ENCODE measurements at regions not wholly inside any gene's neighbourhood (a gene's known extent, or its start where the extent isn't known, plus 50 kb on each side); places are given as distances from the start of the nearest gene placed in this dataset.

- no peak overlapping the region for H3K27ac ChIP-seq
- BruUV-seq (replicated peaks) = no TSS peak
- no peaks in the 10 kb centered on the region for H3K4me1 ChIP-seq (replicated peaks; ENCODE audit: insufficient read depth)
- no peak for TF ChIP-seq EZH2 (IDR thresholded peaks at IDR 0.05; ENCODE audit: low read depth)
- no peak for TF ChIP-seq CTCF (conservative IDR thresholded peaks at IDR 0.05)
- no peaks in the 10 kb centered on the region for H4K20me1 ChIP-seq (ENCODE audit: insufficient read depth)
- no peaks in the 10 kb centered on the region for H3K9me2 ChIP-seq (ENCODE audit: insufficient read depth)
- H3K36me3 ChIP-seq (ENCODE audit: low read depth) = no peaks in the 10 kb centered on the region
- 0 out of 2 replicates have a peak overlapping the region, but pooled peaks have one; percentile 34 for H2AFZ ChIP-seq
- no peaks in the 10 kb centered on the region for H3K9me3 ChIP-seq (ENCODE audit: insufficient read depth, low read depth)
- ChIA-PET CTCF (no interaction called here), POLR2A (ENCODE audit: unreplicated experiment) (interaction anchor here (0.7 kb wide), 1 partner anchor 627 kb away, joined by 6 read pairs; no protein-coding TSS in a partner anchor)
- no peaks in the 10 kb centered on the region for H3K79me2 ChIP-seq (ENCODE audit: low read depth)
- no peaks in the 10 kb centered on the region for H3K27me3 ChIP-seq (ENCODE audit: insufficient read depth, low read depth)
- no peaks in the 10 kb centered on the region for H3F3A ChIP-seq (ENCODE audit: insufficient read depth, low read depth)
- H3K4me2 ChIP-seq = no peak overlapping the region
- DNase-seq = no peak
- intact Hi-C loops (cut with micrococcal nuclease; ENCODE audit: unreplicated experiment) = no loop called here
- H3K4me3 ChIP-seq = no peak overlapping the region
Measured at GRCh38 chr2:40773291-40773690, 321.4 kb upstream of the SLC8A1 start.

DNA sequence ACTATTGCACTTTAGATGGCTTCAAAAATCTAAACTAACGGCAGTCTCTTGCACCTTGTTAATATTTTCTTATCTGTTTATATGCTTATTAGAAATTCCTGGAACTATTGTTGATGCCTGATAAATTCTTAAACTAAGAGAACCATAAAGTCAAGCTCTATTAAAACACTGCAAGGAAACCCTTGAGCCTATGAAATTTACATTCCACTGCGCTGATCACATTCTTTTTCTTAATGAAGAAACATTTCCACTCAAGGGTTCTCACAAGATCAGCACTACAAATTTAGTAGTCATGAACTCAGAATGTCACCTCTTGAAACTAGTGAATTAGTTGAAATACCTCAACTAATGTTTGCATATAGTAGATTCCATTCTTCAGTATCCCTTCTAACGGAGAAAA is 331.8 kb upstream of the SLC8A1 start:
- Histone ChIP-seq H3F3A (ENCODE audit: insufficient read depth, low read depth) (no peaks in the 10 kb centered on the region), H3K9me3 (ENCODE audit: insufficient read depth, low read depth) (no peaks in the 10 kb centered on the region), H3K4me1 (replicated peaks; ENCODE audit: insufficient read depth) (no peaks in the 10 kb centered on the region), H3K9me2 (ENCODE audit: insufficient read depth) (no peaks in the 10 kb centered on the region), H2AFZ (no peak overlapping the region), H3K79me2 (ENCODE audit: low read depth) (no peaks in the 10 kb centered on the region), H3K27ac (no peak overlapping the region), H3K4me2 (no peak overlapping the region), H3K27me3 (ENCODE audit: insufficient read depth, low read depth) (no peaks in the 10 kb centered on the region), H3K36me3 (ENCODE audit: low read depth) (no peaks in the 10 kb centered on the region), H4K20me1 (ENCODE audit: insufficient read depth) (no peaks in the 10 kb centered on the region), H3K4me3 (no peak overlapping the region)
- intact Hi-C loops (cut with micrococcal nuclease; ENCODE audit: unreplicated experiment) = no loop called here
- DNase-seq = no peak
- BruUV-seq (replicated peaks) = no TSS peak
- POLR2A ChIA-PET (ENCODE audit: unreplicated experiment) = no interaction called here
- TF ChIP-seq CTCF (conservative IDR thresholded peaks at IDR 0.05) = no peak
- no peak for TF ChIP-seq EZH2 (IDR thresholded peaks at IDR 0.05; ENCODE audit: low read depth)
- CTCF ChIA-PET = no interaction called here

DNA sequence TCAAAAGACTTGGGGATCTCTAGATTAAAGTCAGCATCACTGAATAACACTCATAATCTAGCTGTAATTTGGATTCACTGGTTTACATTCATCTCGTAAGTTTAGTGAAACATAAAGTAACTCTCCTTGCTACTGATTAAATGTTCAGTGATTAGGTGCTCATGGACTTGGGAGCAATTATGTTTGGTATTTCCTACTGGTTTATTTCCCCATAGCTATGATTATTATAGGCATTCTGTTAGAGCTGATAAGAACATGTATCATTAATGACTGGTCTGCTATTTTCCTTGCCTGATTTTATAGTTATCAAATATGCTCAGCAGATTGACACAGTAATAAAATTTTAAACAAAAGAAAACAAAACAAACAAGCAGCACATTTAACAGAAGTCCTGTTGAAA is 334.7 kb upstream of the SLC8A1 start:
- TF ChIP-seq EZH2 (IDR thresholded peaks at IDR 0.05; ENCODE audit: low read depth) = no peak
- TF ChIP-seq CTCF (conservative IDR thresholded peaks at IDR 0.05) = no peak
- H3K27me3 ChIP-seq (ENCODE audit: insufficient read depth, low read depth) = no peaks in the 10 kb centered on the region
- H3K36me3 ChIP-seq (ENCODE audit: low read depth) = no peaks in the 10 kb centered on the region
- H4K20me1 ChIP-seq (ENCODE audit: insufficient read depth) = no peaks in the 10 kb centered on the region
- no peak overlapping the region for H3K4me3 ChIP-seq
- ChIA-PET CTCF (no interaction called here), POLR2A (ENCODE audit: unreplicated experiment) (no interaction called here)
- no peaks in the 10 kb centered on the region for H3K9me2 ChIP-seq (ENCODE audit: insufficient read depth)
- H3K79me2 ChIP-seq (ENCODE audit: low read depth) = no peaks in the 10 kb centered on the region
- no peaks in the 10 kb centered on the region for H3F3A ChIP-seq (ENCODE audit: insufficient read depth, low read depth)
- H3K4me2 ChIP-seq = no peak overlapping the region
- BruUV-seq (replicated peaks) = no TSS peak
- no peak for DNase-seq
- no peak overlapping the region for H2AFZ ChIP-seq
- H3K4me1 ChIP-seq (replicated peaks; ENCODE audit: insufficient read depth) = no peaks in the 10 kb centered on the region
- intact Hi-C loops (cut with micrococcal nuclease; ENCODE audit: unreplicated experiment) = no loop called here
- H3K27ac ChIP-seq = no peak overlapping the region
- no peaks in the 10 kb centered on the region for H3K9me3 ChIP-seq (ENCODE audit: insufficient read depth, low read depth)

Measured in PC-9 (cell line).